RWPE2 (cell line): ENCODE measurements at regions not wholly inside any gene's neighbourhood (a gene's known extent, or its start where the extent isn't known, plus 50 kb on each side); places are given as distances from the start of the nearest gene placed in this dataset.
"Not testable (repeated sequence)": the region's sequence is repeated elsewhere in the genome, so short reads cannot be mapped to it uniquely, and the experiment has no call there.

ENCODE experiments used
- ATAC-seq: fragments of 200-7000 bp; cut with Tn5 transposase; 3 replicates; pipeline ENCODE4 v1.9.1; 2021; ENCODE audit warnings: low read depth
- DNase-seq: peaks from one replicate; pipeline ENCODE4 v3.0.0-alpha.2; 2020; ENCODE audit warnings: low spot score
- H3K27ac ChIP-seq: fragments of 450-650 bp; 2 replicates; pipeline ENCODE4 v1.5.1; 2017; ENCODE audit warnings: mild to moderate bottlenecking; ENCODE audit not compliant: poor library complexity, severe bottlenecking
- H3K27me3 ChIP-seq: fragments of 250-450 bp; sonication (Bioruptor Pico); 2 replicates; pipeline ENCODE4 v1.5.1; 2021; ENCODE audit warnings: mild to moderate bottlenecking, moderate library complexity; ENCODE audit not compliant: insufficient read depth, poor library complexity, severe bottlenecking
- H3K36me3 ChIP-seq: fragments of 250-450 bp; sonication (Bioruptor Pico); 2 replicates; pipeline ENCODE4 v1.5.1; 2020; ENCODE audit warnings: low read depth, mild to moderate bottlenecking, moderate library complexity
- H3K4me1 ChIP-seq: fragments of 250-450 bp; sonication (Bioruptor Pico); 2 replicates; pipeline ENCODE4 v1.5.1; 2021; ENCODE audit warnings: mild to moderate bottlenecking, moderate library complexity; ENCODE audit not compliant: insufficient read depth, poor library complexity, severe bottlenecking
- H3K4me3 ChIP-seq: fragments of 250-450 bp; sonication (Bioruptor Pico); 2 replicates; pipeline ENCODE4 v1.5.1; 2021; ENCODE audit warnings: mild to moderate bottlenecking, moderate library complexity; ENCODE audit not compliant: severe bottlenecking
- H3K9me3 ChIP-seq: fragments of 250-450 bp; sonication (Bioruptor Pico); 2 replicates; pipeline ENCODE4 v1.5.1; 2021; ENCODE audit warnings: mild to moderate bottlenecking, moderate library complexity; ENCODE audit not compliant: severe bottlenecking
- TF ChIP-seq, protein P1 (sequence below): fragments of 450-650 bp; IDR thresholded peaks from one replicate; pipeline ENCODE4 v1.5.1; 2017; ENCODE audit warnings: mild to moderate bottlenecking, moderate library complexity; ENCODE audit not compliant: poor library complexity, severe bottlenecking

- TF ChIP-seq, protein P1, sequence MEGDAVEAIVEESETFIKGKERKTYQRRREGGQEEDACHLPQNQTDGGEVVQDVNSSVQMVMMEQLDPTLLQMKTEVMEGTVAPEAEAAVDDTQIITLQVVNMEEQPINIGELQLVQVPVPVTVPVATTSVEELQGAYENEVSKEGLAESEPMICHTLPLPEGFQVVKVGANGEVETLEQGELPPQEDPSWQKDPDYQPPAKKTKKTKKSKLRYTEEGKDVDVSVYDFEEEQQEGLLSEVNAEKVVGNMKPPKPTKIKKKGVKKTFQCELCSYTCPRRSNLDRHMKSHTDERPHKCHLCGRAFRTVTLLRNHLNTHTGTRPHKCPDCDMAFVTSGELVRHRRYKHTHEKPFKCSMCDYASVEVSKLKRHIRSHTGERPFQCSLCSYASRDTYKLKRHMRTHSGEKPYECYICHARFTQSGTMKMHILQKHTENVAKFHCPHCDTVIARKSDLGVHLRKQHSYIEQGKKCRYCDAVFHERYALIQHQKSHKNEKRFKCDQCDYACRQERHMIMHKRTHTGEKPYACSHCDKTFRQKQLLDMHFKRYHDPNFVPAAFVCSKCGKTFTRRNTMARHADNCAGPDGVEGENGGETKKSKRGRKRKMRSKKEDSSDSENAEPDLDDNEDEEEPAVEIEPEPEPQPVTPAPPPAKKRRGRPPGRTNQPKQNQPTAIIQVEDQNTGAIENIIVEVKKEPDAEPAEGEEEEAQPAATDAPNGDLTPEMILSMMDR: no peak
- Histone ChIP-seq H3K27ac (peak overlapping the region; percentile 35), H3K9me3 (no peaks in the 10 kb centered on the region), H3K27me3 (no peaks in the 10 kb centered on the region), H3K4me1 (peaks cover 28% of the 10 kb centered on the region), H3K36me3 (no peaks in the 10 kb centered on the region), H3K4me3 (no peak overlapping the region)
- peak; percentile 88 for ATAC-seq
- DNase-seq: no peak
Observed at GRCh38 chr10:6924166-6924565, 344.1 kb upstream of the PRKCQ start.

- not testable (repeated sequence) for ATAC-seq, H3K4me3 ChIP-seq, DNase-seq, H3K36me3 ChIP-seq, H3K9me3 ChIP-seq, H3K27ac ChIP-seq, H3K27me3 ChIP-seq
- peaks cover 14% of the 10 kb centered on the region for H3K4me1 ChIP-seq
Observed at GRCh38 chr10:6921026-6921425, 340.9 kb upstream of the PRKCQ start.

DNA sequence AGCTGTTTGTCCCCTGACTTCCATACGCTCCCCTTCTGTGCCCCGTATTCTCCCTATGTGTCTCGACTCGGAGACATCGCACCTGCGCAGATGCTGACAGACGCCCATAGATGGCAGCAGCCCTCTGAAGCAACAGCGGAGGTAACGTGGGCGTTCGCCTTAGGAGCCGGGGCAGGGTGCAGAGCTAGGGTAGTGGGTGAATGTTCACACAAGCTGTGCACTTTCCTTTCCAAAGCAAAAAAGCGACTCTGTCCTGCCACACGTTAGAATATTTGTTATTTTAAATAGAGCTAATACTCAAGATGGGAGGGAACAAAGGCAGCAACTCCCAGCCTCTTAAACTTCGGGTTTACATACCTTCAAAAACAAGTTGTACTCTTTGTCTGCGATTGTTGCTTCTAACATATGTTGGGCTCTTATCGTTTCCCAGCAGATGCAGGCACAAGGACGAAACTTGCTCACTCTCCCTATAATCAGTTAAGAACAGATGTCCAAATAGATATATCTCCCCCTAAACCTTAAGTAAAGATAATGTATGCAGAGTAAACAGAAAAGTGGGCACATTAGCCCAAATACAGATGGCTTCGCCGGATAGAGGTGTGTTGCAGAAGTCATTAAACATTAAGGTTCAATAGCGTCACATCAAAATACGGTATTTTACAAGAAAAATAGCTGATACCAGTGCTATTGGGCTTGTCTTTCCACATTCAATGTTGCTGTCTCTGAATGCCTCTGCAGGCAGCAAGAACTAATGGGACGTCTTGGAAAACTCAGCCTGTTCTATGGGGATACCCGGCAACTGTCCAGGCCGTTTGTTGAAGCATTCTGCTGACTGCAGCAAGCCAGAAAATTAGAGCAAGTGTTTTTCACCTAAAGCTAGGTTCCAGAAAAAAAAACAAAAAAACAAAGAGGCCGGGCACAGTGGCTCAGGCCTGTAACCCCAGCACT is 340.3 kb upstream of the PRKCQ start:
- DNase-seq (no peak), ATAC-seq (peak; percentile 93)
- Histone ChIP-seq H3K9me3 (no peaks in the 10 kb centered on the region), H3K27ac (no peak overlapping the region), H3K4me3 (no peak overlapping the region), H3K36me3 (no peaks in the 10 kb centered on the region), H3K27me3 (no peaks in the 10 kb centered on the region), H3K4me1 (peaks cover 14% of the 10 kb centered on the region)
- TF ChIP-seq, protein P1: peak; percentile 89

DNA sequence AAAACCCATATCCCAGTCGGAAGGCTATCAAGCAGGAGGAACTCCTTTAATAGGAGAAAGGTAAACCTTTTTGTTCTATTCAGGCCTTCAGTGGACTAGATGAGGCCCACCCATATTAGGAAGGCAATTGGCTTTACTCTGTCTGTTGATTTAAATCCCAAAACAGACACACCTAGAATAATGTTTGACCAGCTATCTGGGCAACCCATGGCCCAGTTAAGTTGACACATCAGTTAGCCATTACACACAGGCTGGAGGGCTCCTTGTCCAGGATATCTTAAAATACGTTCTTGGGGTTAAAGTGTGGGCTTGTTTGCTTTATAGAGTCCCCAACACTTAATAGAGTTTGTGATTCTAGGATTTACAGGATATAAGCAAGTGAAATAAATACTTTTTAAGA is 339.0 kb upstream of the PRKCQ start:
- no peak overlapping the region for H3K27ac ChIP-seq
- no peaks in the 10 kb centered on the region for H3K9me3 ChIP-seq
- TF ChIP-seq, protein P1: no peak

DNA sequence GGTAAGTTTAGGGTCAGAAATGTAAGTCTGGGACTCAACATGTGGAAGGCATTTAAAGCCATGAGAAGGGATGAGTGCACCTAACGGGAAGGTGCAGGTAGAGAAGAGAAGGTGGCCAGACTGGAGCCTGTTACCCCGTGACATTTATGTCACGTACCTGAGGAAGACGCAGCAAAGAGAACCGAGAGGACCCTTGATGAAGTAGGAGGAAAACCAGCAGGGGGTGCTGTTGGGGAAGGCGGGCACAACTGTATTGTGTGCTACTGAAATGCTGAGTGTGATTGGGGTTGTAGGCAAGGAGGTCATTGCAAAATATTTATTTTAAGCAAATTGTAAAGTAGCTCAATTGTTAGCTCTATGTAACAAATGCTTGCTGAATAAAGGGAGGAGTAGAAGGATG is 338.2 kb upstream of the PRKCQ start:
- Histone ChIP-seq H3K36me3 (no peaks in the 10 kb centered on the region), H3K9me3 (no peaks in the 10 kb centered on the region), H3K4me1 (peaks cover under 1% of the 10 kb centered on the region), H3K27me3 (no peaks in the 10 kb centered on the region), H3K4me3 (no peak overlapping the region), H3K27ac (no peak overlapping the region)
- no peak for ATAC-seq
- DNase-seq: no peak
- TF ChIP-seq, protein P1: no peak

More for the DNA sequence above, 339.0 kb upstream of the PRKCQ start:
- ATAC-seq (no peak), DNase-seq (no peak)
- H3K27me3 ChIP-seq: no peaks in the 10 kb centered on the region
- peaks cover 3% of the 10 kb centered on the region for H3K4me1 ChIP-seq
- no peaks in the 10 kb centered on the region for H3K36me3 ChIP-seq
- H3K4me3 ChIP-seq: no peak overlapping the region
